ENCODE measurements at regions not wholly inside any gene's neighbourhood (a gene's known extent, or its start where the extent isn't known, plus 50 kb on each side); places are given as distances from the start of the nearest gene placed in this dataset.

DNA sequence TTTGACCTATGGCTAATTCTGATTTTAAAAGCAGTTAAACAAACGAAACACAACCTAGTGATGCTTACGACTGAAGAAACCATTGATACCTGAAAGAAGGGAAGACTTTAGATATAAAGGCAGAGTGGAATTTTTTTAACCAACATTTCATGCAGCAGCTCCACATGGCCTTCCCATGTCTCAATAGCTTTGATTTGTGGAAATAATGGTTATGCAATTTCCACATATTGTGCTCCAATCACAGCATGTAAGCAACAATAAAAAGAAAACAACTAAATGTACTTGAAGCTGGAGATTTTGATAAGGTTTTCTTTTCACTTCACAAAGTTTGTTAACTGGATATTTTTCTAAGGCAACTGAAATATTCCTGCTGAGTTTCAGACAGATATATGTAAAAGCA lies 82.0 kb upstream of the SLC39A10 start:
- no peak overlapping the region for H3K4me3 ChIP-seq (ENCODE audit: low read depth, low read length)
- ChIA-PET CTCF (interaction anchor here (0.6 to 3.9 kb wide), 4 partner anchors 15 to 91 kb away, joined by 3 to 39 read pairs (median 8); no protein-coding TSS in a partner anchor), POLR2A (interaction anchor here (0.7 kb wide), 1 partner anchor 82 kb away, joined by 3 read pairs; the partner anchor contains the start of gene SLC39A10)
- TF ChIP-seq, protein P1, sequence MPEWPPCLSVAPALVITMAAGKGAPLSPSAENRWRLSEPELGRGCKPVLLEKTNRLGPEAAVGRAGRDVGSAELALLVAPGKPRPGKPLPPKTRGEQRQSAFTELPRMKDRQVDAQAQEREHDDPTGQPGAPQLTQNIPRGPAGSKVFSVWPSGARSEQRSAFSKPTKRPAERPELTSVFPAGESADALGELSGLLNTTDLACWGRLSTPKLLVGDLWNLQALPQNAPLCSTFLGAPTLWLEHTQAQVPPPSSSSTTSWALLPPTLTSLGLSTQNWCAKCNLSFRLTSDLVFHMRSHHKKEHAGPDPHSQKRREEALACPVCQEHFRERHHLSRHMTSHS (tag by site-specific recombination; IDR thresholded peaks at IDR 0.05), result no peak
- TF ChIP-seq ZNF121 (tag by site-specific recombination; IDR thresholded peaks at IDR 0.05) (no peak), ZNF391 (tag by site-specific recombination; IDR thresholded peaks at IDR 0.05; ENCODE audit: borderline replicate concordance, low read depth) (no peak), ZNF140 (tag by site-specific recombination; IDR thresholded peaks at IDR 0.05) (no peak), PATZ1 (tag by site-specific recombination; IDR thresholded peaks at IDR 0.05) (no peak), TSHZ1 (tag by site-specific recombination; IDR thresholded peaks at IDR 0.05; ENCODE audit: borderline replicate concordance) (no peak), ZBTB17 (tag by site-specific recombination; IDR thresholded peaks at IDR 0.05) (no peak), FEZF1 (tag by site-specific recombination; IDR thresholded peaks at IDR 0.05) (no peak), SP3 (tag by site-specific recombination; IDR thresholded peaks at IDR 0.05) (no peak), ZNF747 (tag by site-specific recombination; IDR thresholded peaks at IDR 0.05) (no peak), ZNF843 (tag by site-specific recombination; IDR thresholded peaks at IDR 0.05) (no peak), ZNF585B (tag by site-specific recombination; IDR thresholded peaks at IDR 0.05) (no peak), ZNF792 (tag by site-specific recombination; IDR thresholded peaks at IDR 0.05) (no peak), ZNF704 (tag by site-specific recombination; IDR thresholded peaks at IDR 0.05) (no peak), ZNF639 (tag by site-specific recombination; IDR thresholded peaks at IDR 0.05) (no peak), ZNF837 (tag by site-specific recombination; IDR thresholded peaks at IDR 0.05) (no peak), ZNF239 (tag by site-specific recombination; IDR thresholded peaks at IDR 0.05) (no peak)
- TF ChIP-seq, protein P2, sequence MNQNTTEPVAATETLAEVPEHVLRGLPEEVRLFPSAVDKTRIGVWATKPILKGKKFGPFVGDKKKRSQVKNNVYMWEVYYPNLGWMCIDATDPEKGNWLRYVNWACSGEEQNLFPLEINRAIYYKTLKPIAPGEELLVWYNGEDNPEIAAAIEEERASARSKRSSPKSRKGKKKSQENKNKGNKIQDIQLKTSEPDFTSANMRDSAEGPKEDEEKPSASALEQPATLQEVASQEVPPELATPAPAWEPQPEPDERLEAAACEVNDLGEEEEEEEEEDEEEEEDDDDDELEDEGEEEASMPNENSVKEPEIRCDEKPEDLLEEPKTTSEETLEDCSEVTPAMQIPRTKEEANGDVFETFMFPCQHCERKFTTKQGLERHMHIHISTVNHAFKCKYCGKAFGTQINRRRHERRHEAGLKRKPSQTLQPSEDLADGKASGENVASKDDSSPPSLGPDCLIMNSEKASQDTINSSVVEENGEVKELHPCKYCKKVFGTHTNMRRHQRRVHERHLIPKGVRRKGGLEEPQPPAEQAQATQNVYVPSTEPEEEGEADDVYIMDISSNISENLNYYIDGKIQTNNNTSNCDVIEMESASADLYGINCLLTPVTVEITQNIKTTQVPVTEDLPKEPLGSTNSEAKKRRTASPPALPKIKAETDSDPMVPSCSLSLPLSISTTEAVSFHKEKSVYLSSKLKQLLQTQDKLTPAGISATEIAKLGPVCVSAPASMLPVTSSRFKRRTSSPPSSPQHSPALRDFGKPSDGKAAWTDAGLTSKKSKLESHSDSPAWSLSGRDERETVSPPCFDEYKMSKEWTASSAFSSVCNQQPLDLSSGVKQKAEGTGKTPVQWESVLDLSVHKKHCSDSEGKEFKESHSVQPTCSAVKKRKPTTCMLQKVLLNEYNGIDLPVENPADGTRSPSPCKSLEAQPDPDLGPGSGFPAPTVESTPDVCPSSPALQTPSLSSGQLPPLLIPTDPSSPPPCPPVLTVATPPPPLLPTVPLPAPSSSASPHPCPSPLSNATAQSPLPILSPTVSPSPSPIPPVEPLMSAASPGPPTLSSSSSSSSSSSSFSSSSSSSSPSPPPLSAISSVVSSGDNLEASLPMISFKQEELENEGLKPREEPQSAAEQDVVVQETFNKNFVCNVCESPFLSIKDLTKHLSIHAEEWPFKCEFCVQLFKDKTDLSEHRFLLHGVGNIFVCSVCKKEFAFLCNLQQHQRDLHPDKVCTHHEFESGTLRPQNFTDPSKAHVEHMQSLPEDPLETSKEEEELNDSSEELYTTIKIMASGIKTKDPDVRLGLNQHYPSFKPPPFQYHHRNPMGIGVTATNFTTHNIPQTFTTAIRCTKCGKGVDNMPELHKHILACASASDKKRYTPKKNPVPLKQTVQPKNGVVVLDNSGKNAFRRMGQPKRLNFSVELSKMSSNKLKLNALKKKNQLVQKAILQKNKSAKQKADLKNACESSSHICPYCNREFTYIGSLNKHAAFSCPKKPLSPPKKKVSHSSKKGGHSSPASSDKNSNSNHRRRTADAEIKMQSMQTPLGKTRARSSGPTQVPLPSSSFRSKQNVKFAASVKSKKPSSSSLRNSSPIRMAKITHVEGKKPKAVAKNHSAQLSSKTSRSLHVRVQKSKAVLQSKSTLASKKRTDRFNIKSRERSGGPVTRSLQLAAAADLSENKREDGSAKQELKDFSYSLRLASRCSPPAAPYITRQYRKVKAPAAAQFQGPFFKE (tag by site-specific recombination; IDR thresholded peaks at IDR 0.05; ENCODE audit: borderline replicate concordance), result no peak
- TF ChIP-seq, protein P3, sequence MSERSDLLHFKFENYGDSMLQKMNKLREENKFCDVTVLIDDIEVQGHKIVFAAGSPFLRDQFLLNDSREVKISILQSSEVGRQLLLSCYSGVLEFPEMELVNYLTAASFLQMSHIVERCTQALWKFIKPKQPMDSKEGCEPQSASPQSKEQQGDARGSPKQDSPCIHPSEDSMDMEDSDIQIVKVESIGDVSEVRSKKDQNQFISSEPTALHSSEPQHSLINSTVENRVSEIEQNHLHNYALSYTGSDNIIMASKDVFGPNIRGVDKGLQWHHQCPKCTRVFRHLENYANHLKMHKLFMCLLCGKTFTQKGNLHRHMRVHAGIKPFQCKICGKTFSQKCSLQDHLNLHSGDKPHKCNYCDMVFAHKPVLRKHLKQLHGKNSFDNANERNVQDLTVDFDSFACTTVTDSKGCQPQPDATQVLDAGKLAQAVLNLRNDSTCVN (tag by site-specific recombination; optimal IDR thresholded peaks at IDR 0.05), result no peak
- no peaks in the 10 kb centered on the region for H3K36me3 ChIP-seq (ENCODE audit: control insufficient read depth in 2 of 2, insufficient read depth in 1 of 2, low read length in 2 of 2)
- no peak overlapping the region for H3K27ac ChIP-seq (ENCODE audit: extremely low read depth, low read depth, low read length)
- no peaks in the 10 kb centered on the region for H3K4me1 ChIP-seq (ENCODE audit: control insufficient read depth, insufficient read depth, low read length)
- no peaks in the 10 kb centered on the region for H3K9me3 ChIP-seq (ENCODE audit: control insufficient read depth, insufficient read depth, low read depth, low read length)
